CD4-positive, CD25-positive, alpha-beta regulatory T cell (primary cell): ENCODE measurements at regions not wholly inside any gene's neighbourhood (a gene's known extent, or its start where the extent isn't known, plus 50 kb on each side); places are given as distances from the start of the nearest gene placed in this dataset.

Experiments
- ATAC-seq, 2 donors: fragments of 150-1000 bp; cut with Tn5 transposase; one replicate each; pipeline ENCODE4 v1.10.0; 2021; ENCODE audit warnings: low read depth in 2 of 2, moderate number of reproducible peaks in 2 of 2, moderate library complexity in 1 of 2
- DNase-seq, 3 donors: peaks; one replicate each; pipeline versions ENCODE4 v3.0.0 to v3.0.0-alpha.2; 2012 to 2022; ENCODE audit warnings: mixed read lengths in 1 of 3
- H3K27ac ChIP-seq: one replicate; pipeline ENCODE4 v1.7.0; 2013; ENCODE audit warnings: mild to moderate bottlenecking, low read length; ENCODE audit not compliant: insufficient read depth, poor library complexity, severe bottlenecking
- H3K27me3 ChIP-seq: one replicate; pipeline ENCODE4 v1.7.0; 2013; ENCODE audit warnings: low read length; ENCODE audit not compliant: control insufficient read depth, insufficient read depth
- H3K36me3 ChIP-seq: one replicate; pipeline ENCODE4 v1.7.0; 2013; ENCODE audit warnings: mild to moderate bottlenecking, low read length, moderate library complexity; ENCODE audit not compliant: control insufficient read depth, insufficient read depth
- H3K4me1 ChIP-seq: 2 replicates; pipeline ENCODE4 v1.7.0; 2013; ENCODE audit warnings: mild to moderate bottlenecking, low read length; ENCODE audit not compliant: insufficient read depth, control insufficient read depth, poor library complexity, severe bottlenecking
- H3K4me3 ChIP-seq: one replicate; pipeline ENCODE4 v1.7.0; 2013; ENCODE audit warnings: low read depth, mild to moderate bottlenecking, low read length, moderate library complexity
- H3K9me3 ChIP-seq, 2 experiments: 1 replicate in 1 of 2; 2 replicates in 1 of 2; pipeline ENCODE4 v1.7.0; 2013; ENCODE audit warnings: low read length in 2 of 2, mild to moderate bottlenecking in 1 of 2, moderate library complexity in 1 of 2; ENCODE audit not compliant: control insufficient read depth in 2 of 2
- H3K27ac Mint-ChIP-seq, 3 donors: one replicate each; pipeline ENCODE4 v1.8.0; 2020 to 2022; ENCODE audit warnings: mild to moderate bottlenecking in 3 of 3, mixed read lengths in 3 of 3, moderate library complexity in 2 of 3
- H3K27me3 Mint-ChIP-seq: one replicate; pipeline ENCODE4 v1.8.0; 2022; ENCODE audit warnings: mild to moderate bottlenecking, mixed read lengths
- H3K36me3 Mint-ChIP-seq: one replicate; pipeline ENCODE4 v1.8.0; 2020; ENCODE audit warnings: mixed read lengths
- H3K4me1 Mint-ChIP-seq, 4 donors: one replicate each; pipeline ENCODE4 v1.8.0; 2020 to 2022; ENCODE audit warnings: mixed read lengths in 4 of 4, mild to moderate bottlenecking in 1 of 4
- H3K4me3 Mint-ChIP-seq, 4 donors: one replicate each; pipeline ENCODE4 v1.8.0; 2020 to 2022; ENCODE audit warnings: mild to moderate bottlenecking in 4 of 4, mixed read lengths in 4 of 4, moderate library complexity in 3 of 4
- H3K9me3 Mint-ChIP-seq, 7 donors: one replicate each; pipeline ENCODE4 v1.8.0; 2020 to 2022; ENCODE audit warnings: mixed read lengths in 7 of 7, mild to moderate bottlenecking in 3 of 7, moderate library complexity in 2 of 7

- Mint-ChIP-seq H3K9me3 (peaks cover 0 to 28% (median 11%) of the 10 kb centered on the region in 7 donors), H3K27ac (no peak overlapping the region), H3K27me3 (no peaks in the 10 kb centered on the region), H3K4me1 (no peaks in the 10 kb centered on the region), H3K4me3 (no peak overlapping the region), H3K36me3 (no peaks in the 10 kb centered on the region)
- Histone ChIP-seq H3K4me3 (no peak overlapping the region), H3K9me3 (peaks cover 13 to 23% of the 10 kb centered on the region in 2 experiments), H3K36me3 (no peaks in the 10 kb centered on the region), H3K27me3 (no peaks in the 10 kb centered on the region), H3K27ac (no peak overlapping the region), H3K4me1 (no peaks in the 10 kb centered on the region)
- ATAC-seq: no peak
- no peak for DNase-seq
These were observed 585.7 kb upstream of the MARCKS start for GRCh38 chr6:113271437-113271836.

DNA sequence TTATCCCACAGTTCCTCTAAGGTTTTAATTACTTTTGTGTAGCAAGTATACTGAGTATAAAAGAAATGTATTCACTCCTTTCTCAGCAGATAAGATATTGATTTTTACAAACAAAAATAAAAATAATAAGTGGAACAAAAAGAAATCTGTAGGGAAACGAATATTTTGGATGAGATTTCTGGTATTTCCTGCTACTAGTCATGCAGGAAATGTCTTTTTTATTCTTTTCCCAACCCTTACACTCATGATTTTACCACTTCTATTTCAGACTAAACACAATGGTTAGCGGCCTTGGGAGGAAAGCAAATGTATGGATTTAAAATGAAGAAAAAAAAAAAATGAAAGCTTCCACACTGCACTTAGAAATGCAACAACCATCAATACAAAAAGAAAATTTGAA is 580.5 kb upstream of the MARCKS start:
- Mint-ChIP-seq H3K27me3 (no peaks in the 10 kb centered on the region), H3K4me1 (no peaks in the 10 kb centered on the region), H3K36me3 (no peaks in the 10 kb centered on the region), H3K4me3 (no peak overlapping the region), H3K27ac (no peak overlapping the region), H3K9me3 (peaks cover 0 to 6% (median 3%) of the 10 kb centered on the region in 7 donors)
- DNase-seq (no peak), ATAC-seq (no peak)
- Histone ChIP-seq H3K27me3 (no peaks in the 10 kb centered on the region), H3K4me1 (no peaks in the 10 kb centered on the region), H3K36me3 (no peaks in the 10 kb centered on the region), H3K9me3 (no peaks in the 10 kb centered on the region), H3K4me3 (no peak overlapping the region), H3K27ac (no peak overlapping the region)

GRCh38 chr6:113277111-113277510 is 580.0 kb upstream of the MARCKS start:
- Histone ChIP-seq H3K4me1 (no peaks in the 10 kb centered on the region), H3K36me3 (no peaks in the 10 kb centered on the region), H3K27me3 (no peaks in the 10 kb centered on the region), H3K27ac (no peak overlapping the region), H3K9me3 (no peaks in the 10 kb centered on the region), H3K4me3 (no peak overlapping the region)
- Mint-ChIP-seq H3K36me3 (no peaks in the 10 kb centered on the region), H3K27ac (no peak overlapping the region), H3K9me3 (peaks cover 0 to 6% (median 3%) of the 10 kb centered on the region in 7 donors), H3K27me3 (no peaks in the 10 kb centered on the region), H3K4me3 (no peak overlapping the region), H3K4me1 (no peaks in the 10 kb centered on the region)
- ATAC-seq (no peak), DNase-seq (no peak)

DNA sequence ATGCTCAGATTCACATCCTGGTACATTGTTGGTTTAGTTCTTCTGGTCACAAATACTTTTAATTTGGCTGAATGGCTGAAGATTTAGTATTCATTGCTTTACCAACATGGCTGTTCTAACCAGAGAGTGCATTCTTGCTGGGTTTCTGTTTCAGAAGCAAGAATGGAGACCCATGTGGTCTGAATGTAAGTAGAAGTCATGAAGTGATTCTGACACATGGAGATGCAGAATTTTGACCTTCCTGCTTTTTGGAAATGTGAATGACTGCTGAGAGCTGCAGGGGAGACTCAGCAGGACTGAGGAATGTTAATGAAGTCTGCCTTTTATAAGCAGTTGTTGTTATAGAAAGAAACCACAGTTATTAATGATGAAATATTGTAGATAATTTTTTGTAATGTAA is 576.1 kb upstream of the MARCKS start:
- Mint-ChIP-seq H3K27me3 (no peaks in the 10 kb centered on the region), H3K9me3 (peaks cover 0 to 7% (median 5%) of the 10 kb centered on the region in 7 donors)

GRCh38 chr6:113281431-113281830 is 575.7 kb upstream of the MARCKS start:
- H3K4me1 ChIP-seq: no peaks in the 10 kb centered on the region
- no peaks in the 10 kb centered on the region for H3K27me3 Mint-ChIP-seq
- ATAC-seq (no peak), DNase-seq (no peak)
- H3K27ac ChIP-seq: no peak overlapping the region
- no peaks in the 10 kb centered on the region for H3K27me3 ChIP-seq
- H3K36me3 ChIP-seq: no peaks in the 10 kb centered on the region
- H3K27ac Mint-ChIP-seq: no peak overlapping the region
- H3K4me3 Mint-ChIP-seq: peak overlapping the region in 1 of 4 donors; percentile 84
- H3K4me1 Mint-ChIP-seq: no peaks in the 10 kb centered on the region
- H3K9me3 Mint-ChIP-seq: peaks cover 0 to 10% (median 6%) of the 10 kb centered on the region in 7 donors
- no peaks in the 10 kb centered on the region for H3K9me3 ChIP-seq
- no peak overlapping the region for H3K4me3 ChIP-seq
- no peaks in the 10 kb centered on the region for H3K36me3 Mint-ChIP-seq

More for the DNA sequence above, 576.1 kb upstream of the MARCKS start:
- no peak overlapping the region for H3K4me3 ChIP-seq
- H3K27ac ChIP-seq: no peak overlapping the region
- H3K4me1 Mint-ChIP-seq: no peaks in the 10 kb centered on the region
- H3K4me3 Mint-ChIP-seq: no peak overlapping the region
- no peaks in the 10 kb centered on the region for H3K9me3 ChIP-seq
- no peaks in the 10 kb centered on the region for H3K27me3 ChIP-seq
- H3K4me1 ChIP-seq: no peaks in the 10 kb centered on the region
- no peak overlapping the region for H3K27ac Mint-ChIP-seq
- DNase-seq (no peak), ATAC-seq (no peak)
- H3K36me3 Mint-ChIP-seq: no peaks in the 10 kb centered on the region
- H3K36me3 ChIP-seq: no peaks in the 10 kb centered on the region

DNA sequence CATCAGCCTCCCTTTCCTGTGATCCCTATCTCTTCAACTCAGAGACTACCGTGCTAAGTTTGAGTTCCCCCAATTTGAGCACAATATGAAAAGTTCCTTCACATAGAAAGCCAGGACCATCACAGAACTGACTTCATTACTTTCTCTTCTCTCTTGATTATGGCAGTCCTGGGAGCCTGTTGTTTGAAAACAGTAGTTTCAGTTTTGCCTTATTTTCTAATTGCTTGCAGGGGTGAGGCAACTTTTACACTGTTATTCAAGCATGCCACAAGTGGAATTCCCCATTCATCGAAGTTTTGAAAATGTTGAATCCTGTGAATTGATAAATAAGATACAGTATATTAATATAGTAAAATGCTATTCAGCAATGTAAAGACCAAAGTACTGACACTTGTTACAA is 569.7 kb upstream of the MARCKS start:
- no peaks in the 10 kb centered on the region for H3K9me3 ChIP-seq
- H3K36me3 ChIP-seq: no peaks in the 10 kb centered on the region
- Mint-ChIP-seq H3K27ac (no peak overlapping the region), H3K4me1 (no peaks in the 10 kb centered on the region), H3K4me3 (no peak overlapping the region), H3K36me3 (no peaks in the 10 kb centered on the region), H3K9me3 (peaks cover 0 to 16% (median 3%) of the 10 kb centered on the region in 7 donors), H3K27me3 (no peaks in the 10 kb centered on the region)
- H3K27me3 ChIP-seq: no peaks in the 10 kb centered on the region
- ATAC-seq (no peak), DNase-seq (no peak)
- no peaks in the 10 kb centered on the region for H3K4me1 ChIP-seq
- H3K4me3 ChIP-seq: no peak overlapping the region
- H3K27ac ChIP-seq: no peak overlapping the region

DNA sequence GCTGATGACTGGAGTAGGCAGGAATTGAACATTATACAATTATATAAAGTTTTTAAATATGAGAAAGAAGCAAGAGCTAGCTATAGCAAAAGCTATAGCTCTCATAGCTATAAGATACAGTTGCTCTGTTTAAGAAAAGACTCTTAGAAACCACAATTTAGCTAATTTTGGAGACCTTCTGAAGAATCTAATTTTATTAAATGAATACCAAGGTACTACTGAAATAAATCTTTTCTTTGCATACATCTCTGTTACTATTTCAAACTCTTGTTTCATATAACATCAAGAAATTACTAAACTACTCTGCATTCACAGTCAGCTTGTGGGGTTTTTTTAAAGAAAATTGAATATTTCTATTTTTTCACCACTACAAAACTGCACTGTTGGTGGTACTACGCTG is 568.7 kb upstream of the MARCKS start:
- Histone ChIP-seq H3K4me3 (no peak overlapping the region), H3K4me1 (no peaks in the 10 kb centered on the region), H3K36me3 (no peaks in the 10 kb centered on the region), H3K27ac (no peak overlapping the region), H3K9me3 (no peaks in the 10 kb centered on the region), H3K27me3 (no peaks in the 10 kb centered on the region)
- Mint-ChIP-seq H3K9me3 (peaks cover 0 to 15% (median 3%) of the 10 kb centered on the region in 7 donors), H3K36me3 (no peaks in the 10 kb centered on the region), H3K4me3 (no peak overlapping the region), H3K4me1 (no peaks in the 10 kb centered on the region), H3K27ac (no peak overlapping the region), H3K27me3 (no peaks in the 10 kb centered on the region)
- no peak for ATAC-seq
- DNase-seq: no peak

GRCh38 chr6:113289166-113289565 is 568.0 kb upstream of the MARCKS start:
- H3K4me3 ChIP-seq: no peak overlapping the region
- H3K4me3 Mint-ChIP-seq: no peak overlapping the region
- H3K27ac ChIP-seq: no peak overlapping the region
- H3K36me3 Mint-ChIP-seq: no peaks in the 10 kb centered on the region
- DNase-seq: no peak
- no peaks in the 10 kb centered on the region for H3K27me3 ChIP-seq
- H3K27me3 Mint-ChIP-seq: no peaks in the 10 kb centered on the region
- H3K4me1 ChIP-seq: no peaks in the 10 kb centered on the region
- no peaks in the 10 kb centered on the region for H3K9me3 ChIP-seq
- no peaks in the 10 kb centered on the region for H3K36me3 ChIP-seq
- H3K4me1 Mint-ChIP-seq: no peaks in the 10 kb centered on the region
- H3K9me3 Mint-ChIP-seq: peaks cover 0 to 14% (median 3%) of the 10 kb centered on the region in 7 donors
- H3K27ac Mint-ChIP-seq: no peak overlapping the region
- ATAC-seq: no peak
